ENCODE measurements at regions not wholly inside any gene's neighbourhood (a gene's known extent, or its start where the extent isn't known, plus 50 kb on each side); places are given as distances from the start of the nearest gene placed in this dataset.
"Not testable (repeated sequence)": the region's sequence is repeated elsewhere in the genome, so short reads cannot be mapped to it uniquely, and the experiment has no call there.

GRCh38 chr5:8694545-8694944 lies 825.6 kb downstream of the MTRR start:
- FAIRE-seq (no peak), DNase-seq (ENCODE audit: low spot score) (no peak)

- FAIRE-seq (no peak), DNase-seq (ENCODE audit: low spot score) (no peak)
Measured at GRCh38 chr5:8695902-8696845, 827.2 kb downstream of the MTRR start.

GRCh38 chr5:8700222-8700621 lies 831.3 kb downstream of the MTRR start:
- FAIRE-seq (no peak), DNase-seq (ENCODE audit: low spot score) (no peak)

GRCh38 chr5:8700671-8701070 lies 831.7 kb downstream of the MTRR start:
- no peak for DNase-seq (ENCODE audit: low spot score)
- no peak for FAIRE-seq

- DNase-seq (ENCODE audit: low spot score) (no peak), FAIRE-seq (no peak)
Measured at GRCh38 chr5:8701251-8701650, 832.3 kb downstream of the MTRR start.

- DNase-seq (ENCODE audit: low spot score), result no peak
- FAIRE-seq, result no peak
Measured at GRCh38 chr5:8710426-8710930, 835.4 kb downstream of the SEMA5A start.

GRCh38 chr5:8714198-8714597 lies 831.7 kb downstream of the SEMA5A start:
- FAIRE-seq (no peak), DNase-seq (ENCODE audit: low spot score) (no peak)

- FAIRE-seq (no peak), DNase-seq (ENCODE audit: low spot score) (no peak)
Measured at GRCh38 chr5:8714861-8715260, 831.0 kb downstream of the SEMA5A start.

GRCh38 chr5:8719796-8720195 lies 826.1 kb downstream of the SEMA5A start:
- FAIRE-seq, result no peak
- no peak for DNase-seq (ENCODE audit: low spot score)

GRCh38 chr5:8720506-8720905 lies 825.4 kb downstream of the SEMA5A start:
- no peak for FAIRE-seq
- DNase-seq (ENCODE audit: low spot score), result no peak

GRCh38 chr5:8721536-8721935 lies 824.3 kb downstream of the SEMA5A start:
- FAIRE-seq, result peak; percentile 48

GRCh38 chr5:8726383-8727036 lies 819.4 kb downstream of the SEMA5A start:
- FAIRE-seq, result no peak
- no peak for DNase-seq (ENCODE audit: low spot score)

More at GRCh38 chr5:8721536-8721935, 824.3 kb downstream of the SEMA5A start:
- no peak for DNase-seq (ENCODE audit: low spot score)

- no peak for DNase-seq (ENCODE audit: low spot score)
- FAIRE-seq, result no peak
Measured at GRCh38 chr5:8727396-8727795, 818.5 kb downstream of the SEMA5A start.

GRCh38 chr5:8729437-8729836 lies 816.4 kb downstream of the SEMA5A start:
- DNase-seq (ENCODE audit: low spot score), result no peak
- FAIRE-seq, result no peak

GRCh38 chr5:8730194-8730593 lies 815.7 kb downstream of the SEMA5A start:
- FAIRE-seq, result no peak
- DNase-seq (ENCODE audit: low spot score), result peak; percentile 7

GRCh38 chr5:8731110-8731509 lies 814.8 kb downstream of the SEMA5A start:
- FAIRE-seq; DNase-seq (ENCODE audit: low spot score): not testable (repeated sequence)

GRCh38 chr5:8740595-8740994 lies 805.3 kb downstream of the SEMA5A start:
- FAIRE-seq, result no peak

GRCh38 chr5:8749556-8749955 lies 796.3 kb downstream of the SEMA5A start:
- DNase-seq (ENCODE audit: low spot score) (no peak), FAIRE-seq (no peak)

More at GRCh38 chr5:8740595-8740994, 805.3 kb downstream of the SEMA5A start:
- DNase-seq (ENCODE audit: low spot score), result no peak

- DNase-seq (ENCODE audit: low spot score), result no peak
- no peak for FAIRE-seq
Measured at GRCh38 chr5:8750100-8750499, 795.8 kb downstream of the SEMA5A start.

- no peak for DNase-seq (ENCODE audit: low spot score)
- no peak for FAIRE-seq
Measured at GRCh38 chr5:8751971-8752370, 793.9 kb downstream of the SEMA5A start.

- no peak for FAIRE-seq
- no peak for DNase-seq (ENCODE audit: low spot score)
Measured at GRCh38 chr5:8752595-8752994, 793.3 kb downstream of the SEMA5A start.

- no peak for FAIRE-seq
- DNase-seq (ENCODE audit: low spot score), result peak; percentile 40
Measured at GRCh38 chr5:8756498-8757084, 789.3 kb downstream of the SEMA5A start.

Data from urothelium cell line (cell line).